HCT116 (cell line): ENCODE measurements at regions not wholly inside any gene's neighbourhood (a gene's known extent, or its start where the extent isn't known, plus 50 kb on each side); places are given as distances from the start of the nearest gene placed in this dataset.

Experiments used
- CBX3 ChIP-seq: IDR thresholded peaks from 2 replicates; pipeline ENCODE4 v1.6.1; 2012; ENCODE audit warnings: low read depth
- CTCF ChIP-seq, 3 experiments: fragments of 200-600 bp in 1 of 3; sonication (generic) in 1 of 3; IDR thresholded peaks in 2 of 3; conservative IDR thresholded peaks in 1 of 3; 2 replicates each; pipeline ENCODE4 v1.5.1; 2012 to 2017; ENCODE audit warnings: low read depth in 2 of 3, low read length in 2 of 3, antibody characterized with exemption in 1 of 3, borderline replicate concordance in 1 of 3, control low read depth in 1 of 3, mild to moderate bottlenecking in 1 of 3, mixed read lengths in 1 of 3, mixed run types in 1 of 3, moderate library complexity in 1 of 3; ENCODE audit not compliant: insufficient read depth in 1 of 3
- ELF1 ChIP-seq: IDR thresholded peaks from 2 replicates; pipeline ENCODE4 v1.6.1; 2012; ENCODE audit warnings: low read depth, borderline replicate concordance
- POLR2AphosphoS5 ChIP-seq: IDR thresholded peaks from 2 replicates; pipeline ENCODE4 v1.6.1; 2011; ENCODE audit warnings: mild to moderate bottlenecking, low read depth, low read length, moderate library complexity
- RAD21 ChIP-seq: IDR thresholded peaks from 2 replicates; pipeline ENCODE4 v1.6.1; 2012; ENCODE audit warnings: low read depth, mild to moderate bottlenecking
- SIN3A ChIP-seq: IDR thresholded peaks from 2 replicates; pipeline ENCODE4 v1.6.1; 2012; ENCODE audit warnings: low read depth
- TCF7L2 ChIP-seq: IDR thresholded peaks from 2 replicates; pipeline ENCODE4 v1.7.0; 2011; ENCODE audit warnings: borderline replicate concordance, inconsistent platforms; ENCODE audit not compliant: insufficient read depth, insufficient read length; ENCODE audit errors: extremely low read depth

- TF ChIP-seq TCF7L2 (no peak), SIN3A (no peak), CTCF (IDR thresholded peaks at IDR 0.05 in 2 of 3, conservative IDR thresholded peaks at IDR 0.05 in 1 of 3; ENCODE audit: borderline replicate concordance in 1 of 3, insufficient read depth in 1 of 3, low read depth in 2 of 3, low read length in 2 of 3) (no peak), ELF1 (no peak), POLR2AphosphoS5 (no peak), RAD21 (no peak), CBX3 (no peak)
Measured at GRCh38 chr21:28492127-28492526, 500.6 kb downstream of the LTN1 start.
